ENCODE measurements at regions not wholly inside any gene's neighbourhood (a gene's known extent, or its start where the extent isn't known, plus 50 kb on each side); places are given as distances from the start of the nearest gene placed in this dataset.
"Not testable (repeated sequence)": the region's sequence is repeated elsewhere in the genome, so short reads cannot be mapped to it uniquely, and the experiment has no call there.

GRCh38 chr1:149237515-149237914 lies 134.2 kb upstream of the NBPF9 start:
- H3K4me1 ChIP-seq (ENCODE audit: insufficient read depth, low read length); H3K9ac ChIP-seq (ENCODE audit: low read length); H3K27me3 ChIP-seq (ENCODE audit: control insufficient read depth in 1 of 2, insufficient read depth in 2 of 2, low read length in 2 of 2); H3K9me3 ChIP-seq (ENCODE audit: low read length); H3K27ac ChIP-seq (ENCODE audit: low read depth, low read length); H3K4me3 ChIP-seq (ENCODE audit: low read depth in 1 of 2, low read length in 2 of 2); H3K36me3 ChIP-seq (ENCODE audit: insufficient read depth, low read length): not testable (repeated sequence)

DNA sequence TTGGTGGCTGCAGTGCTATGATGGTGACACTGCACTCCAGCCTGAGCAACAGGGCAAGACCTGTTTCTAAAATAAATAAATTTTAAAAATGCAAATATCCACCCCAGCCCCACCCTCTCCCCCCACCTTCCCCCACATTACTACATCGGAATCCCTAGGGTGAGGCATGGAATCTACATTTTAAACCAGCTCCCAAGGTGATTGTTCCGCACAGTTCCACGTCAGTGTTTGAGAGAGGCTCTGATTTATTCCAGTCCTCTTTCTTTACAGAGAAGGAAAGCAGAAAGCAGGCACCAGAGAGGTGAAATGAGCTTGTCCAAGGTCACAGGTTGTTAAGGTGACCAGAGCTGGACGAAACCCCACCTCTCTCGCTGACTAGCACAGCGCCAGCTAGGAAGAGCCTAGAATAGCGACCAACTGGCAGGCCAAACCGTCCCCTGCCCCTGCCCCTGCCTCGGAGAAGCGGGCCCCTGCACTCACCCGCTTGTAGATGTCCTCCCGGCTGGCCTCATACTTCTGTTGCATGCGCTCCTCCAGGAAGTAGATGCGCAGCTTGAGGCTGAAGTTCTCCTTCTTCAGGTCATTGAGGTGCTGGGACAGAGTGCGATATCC lies 136.7 kb upstream of the NBPF9 start:
- H3K9ac ChIP-seq (ENCODE audit: low read length); H3K4me3 ChIP-seq (ENCODE audit: low read depth in 1 of 2, low read length in 2 of 2); H3K27ac ChIP-seq (ENCODE audit: low read depth, low read length); H3K9me3 ChIP-seq (ENCODE audit: low read length); H3K27me3 ChIP-seq (ENCODE audit: control insufficient read depth in 1 of 2, insufficient read depth in 2 of 2, low read length in 2 of 2); H3K36me3 ChIP-seq (ENCODE audit: insufficient read depth, low read length); H3K4me1 ChIP-seq (ENCODE audit: insufficient read depth, low read length): not testable (repeated sequence)

DNA sequence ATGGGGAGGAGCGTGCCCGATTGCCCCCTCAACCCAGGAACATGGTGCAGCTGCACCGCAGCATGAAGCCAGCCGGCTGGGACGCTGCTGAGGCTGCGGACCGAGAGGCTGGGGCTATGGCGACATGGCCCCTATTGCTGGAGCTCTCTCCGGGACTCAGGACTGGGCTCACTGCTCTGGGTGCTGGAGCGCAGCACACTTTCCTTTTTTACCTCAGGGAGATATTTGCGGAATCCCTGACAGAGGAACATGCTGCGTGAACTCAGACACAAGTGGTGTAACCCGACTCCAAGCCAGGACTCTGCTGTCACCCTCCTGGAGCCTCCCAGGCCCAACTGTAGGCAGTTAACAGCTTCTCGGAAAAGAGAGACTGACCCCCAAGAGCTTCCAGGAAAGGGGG lies 137.2 kb upstream of the NBPF9 start:
- H3K27me3 ChIP-seq (ENCODE audit: control insufficient read depth in 1 of 2, insufficient read depth in 2 of 2, low read length in 2 of 2); H3K9ac ChIP-seq (ENCODE audit: low read length); H3K27ac ChIP-seq (ENCODE audit: low read depth, low read length); H3K9me3 ChIP-seq (ENCODE audit: low read length); H3K36me3 ChIP-seq (ENCODE audit: insufficient read depth, low read length); H3K4me3 ChIP-seq (ENCODE audit: low read depth in 1 of 2, low read length in 2 of 2); H3K4me1 ChIP-seq (ENCODE audit: insufficient read depth, low read length): not testable (repeated sequence)

DNA sequence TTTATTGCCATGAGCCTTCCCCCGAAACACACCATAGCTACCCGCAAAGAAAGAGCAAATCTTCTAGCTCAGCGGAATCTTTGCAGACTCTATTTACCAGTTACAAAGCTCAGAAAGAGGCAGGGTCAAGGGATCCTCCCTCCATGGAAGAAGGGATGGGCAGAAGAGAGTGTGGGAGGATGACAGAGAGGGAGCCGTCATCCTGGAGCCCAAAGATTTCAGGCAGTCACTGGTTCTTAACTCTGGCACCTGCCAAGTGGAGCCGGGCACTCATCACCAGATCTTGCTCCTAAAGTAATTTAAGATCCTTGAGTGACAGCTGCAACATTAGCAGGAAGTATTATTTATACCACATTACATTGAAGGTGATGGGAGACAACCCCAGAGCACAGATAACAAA lies 137.9 kb upstream of the NBPF9 start:
- not testable (repeated sequence) for H3K27me3 ChIP-seq (ENCODE audit: control insufficient read depth in 1 of 2, insufficient read depth in 2 of 2, low read length in 2 of 2); H3K9me3 ChIP-seq (ENCODE audit: low read length); H3K9ac ChIP-seq (ENCODE audit: low read length); H3K27ac ChIP-seq (ENCODE audit: low read depth, low read length); H3K4me3 ChIP-seq (ENCODE audit: low read depth in 1 of 2, low read length in 2 of 2); H3K36me3 ChIP-seq (ENCODE audit: insufficient read depth, low read length); H3K4me1 ChIP-seq (ENCODE audit: insufficient read depth, low read length)

- H3K4me3 ChIP-seq (ENCODE audit: low read depth in 1 of 2, low read length in 2 of 2); H3K4me1 ChIP-seq (ENCODE audit: insufficient read depth, low read length); H3K27me3 ChIP-seq (ENCODE audit: control insufficient read depth in 1 of 2, insufficient read depth in 2 of 2, low read length in 2 of 2); H3K27ac ChIP-seq (ENCODE audit: low read depth, low read length); H3K36me3 ChIP-seq (ENCODE audit: insufficient read depth, low read length); H3K9me3 ChIP-seq (ENCODE audit: low read length); H3K9ac ChIP-seq (ENCODE audit: low read length): not testable (repeated sequence)
Observed at GRCh38 chr1:149243572-149243971, 140.2 kb upstream of the NBPF9 start.

- not testable (repeated sequence) for H3K9me3 ChIP-seq (ENCODE audit: low read length); H3K27ac ChIP-seq (ENCODE audit: low read depth, low read length); H3K4me1 ChIP-seq (ENCODE audit: insufficient read depth, low read length); H3K9ac ChIP-seq (ENCODE audit: low read length); H3K36me3 ChIP-seq (ENCODE audit: insufficient read depth, low read length); H3K27me3 ChIP-seq (ENCODE audit: control insufficient read depth in 1 of 2, insufficient read depth in 2 of 2, low read length in 2 of 2); H3K4me3 ChIP-seq (ENCODE audit: low read depth in 1 of 2, low read length in 2 of 2)
Observed at GRCh38 chr1:149244621-149245020, 141.3 kb upstream of the NBPF9 start.

- H3K36me3 ChIP-seq (ENCODE audit: insufficient read depth, low read length); H3K27ac ChIP-seq (ENCODE audit: low read depth, low read length); H3K4me3 ChIP-seq (ENCODE audit: low read depth in 1 of 2, low read length in 2 of 2); H3K4me1 ChIP-seq (ENCODE audit: insufficient read depth, low read length); H3K9ac ChIP-seq (ENCODE audit: low read length); H3K27me3 ChIP-seq (ENCODE audit: control insufficient read depth in 1 of 2, insufficient read depth in 2 of 2, low read length in 2 of 2); H3K9me3 ChIP-seq (ENCODE audit: low read length): not testable (repeated sequence)
Observed at GRCh38 chr1:149246212-149246611, 142.9 kb upstream of the NBPF9 start.

DNA sequence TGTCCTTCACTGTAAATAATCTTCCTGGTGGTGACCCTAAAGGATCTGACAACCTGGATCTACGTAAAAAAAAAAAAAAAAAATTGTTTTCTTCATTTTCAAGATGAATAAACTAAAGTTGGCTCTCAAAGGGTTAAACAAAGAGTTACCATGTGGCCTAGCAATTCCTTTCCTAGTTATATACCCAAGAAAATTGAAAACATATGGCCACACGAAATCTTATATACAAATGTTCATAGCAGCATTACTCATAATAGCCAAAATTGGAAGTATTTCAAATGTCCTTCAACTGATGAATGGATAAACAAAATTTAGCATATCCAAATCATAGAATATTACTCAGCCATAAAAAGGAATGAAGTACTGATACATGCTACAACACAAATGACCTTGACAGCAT lies 145.3 kb upstream of the NBPF9 start:
- H3K27me3 ChIP-seq (ENCODE audit: control insufficient read depth in 1 of 2, insufficient read depth in 2 of 2, low read length in 2 of 2); H3K36me3 ChIP-seq (ENCODE audit: insufficient read depth, low read length); H3K4me3 ChIP-seq (ENCODE audit: low read depth in 1 of 2, low read length in 2 of 2); H3K4me1 ChIP-seq (ENCODE audit: insufficient read depth, low read length); H3K27ac ChIP-seq (ENCODE audit: low read depth, low read length); H3K9me3 ChIP-seq (ENCODE audit: low read length); H3K9ac ChIP-seq (ENCODE audit: low read length): not testable (repeated sequence)

DNA sequence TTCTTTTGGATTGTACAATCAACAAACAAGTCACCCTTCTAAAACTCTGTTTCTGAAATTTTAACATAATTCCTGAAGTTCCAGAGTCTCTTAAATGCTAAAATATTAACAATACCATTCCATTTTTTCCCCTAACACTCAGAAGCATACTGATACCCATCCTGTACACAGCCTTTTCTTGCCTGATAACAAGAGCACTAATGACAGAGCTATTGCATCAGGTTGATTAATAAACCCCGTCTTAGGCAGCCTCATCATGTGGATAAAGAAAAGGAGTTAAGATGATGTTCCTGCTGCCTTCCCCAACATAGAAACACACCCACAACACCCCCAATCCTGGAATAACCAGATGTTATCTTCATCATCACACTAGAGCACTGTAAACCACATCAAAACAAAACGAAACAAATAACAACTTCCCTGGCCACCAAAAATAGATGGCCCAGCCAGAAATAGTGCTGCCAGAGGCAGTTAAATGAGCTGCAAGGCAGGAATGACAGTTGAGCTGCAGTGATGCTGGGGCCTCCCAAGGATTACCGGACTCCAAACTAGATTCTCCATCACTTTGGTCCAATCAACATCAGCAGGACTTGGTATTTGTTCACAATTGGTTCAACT lies 146.6 kb upstream of the NBPF9 start:
- H3K27ac ChIP-seq (ENCODE audit: low read depth, low read length); H3K9ac ChIP-seq (ENCODE audit: low read length); H3K9me3 ChIP-seq (ENCODE audit: low read length); H3K27me3 ChIP-seq (ENCODE audit: control insufficient read depth in 1 of 2, insufficient read depth in 2 of 2, low read length in 2 of 2); H3K4me1 ChIP-seq (ENCODE audit: insufficient read depth, low read length); H3K4me3 ChIP-seq (ENCODE audit: low read depth in 1 of 2, low read length in 2 of 2); H3K36me3 ChIP-seq (ENCODE audit: insufficient read depth, low read length): not testable (repeated sequence)

DNA sequence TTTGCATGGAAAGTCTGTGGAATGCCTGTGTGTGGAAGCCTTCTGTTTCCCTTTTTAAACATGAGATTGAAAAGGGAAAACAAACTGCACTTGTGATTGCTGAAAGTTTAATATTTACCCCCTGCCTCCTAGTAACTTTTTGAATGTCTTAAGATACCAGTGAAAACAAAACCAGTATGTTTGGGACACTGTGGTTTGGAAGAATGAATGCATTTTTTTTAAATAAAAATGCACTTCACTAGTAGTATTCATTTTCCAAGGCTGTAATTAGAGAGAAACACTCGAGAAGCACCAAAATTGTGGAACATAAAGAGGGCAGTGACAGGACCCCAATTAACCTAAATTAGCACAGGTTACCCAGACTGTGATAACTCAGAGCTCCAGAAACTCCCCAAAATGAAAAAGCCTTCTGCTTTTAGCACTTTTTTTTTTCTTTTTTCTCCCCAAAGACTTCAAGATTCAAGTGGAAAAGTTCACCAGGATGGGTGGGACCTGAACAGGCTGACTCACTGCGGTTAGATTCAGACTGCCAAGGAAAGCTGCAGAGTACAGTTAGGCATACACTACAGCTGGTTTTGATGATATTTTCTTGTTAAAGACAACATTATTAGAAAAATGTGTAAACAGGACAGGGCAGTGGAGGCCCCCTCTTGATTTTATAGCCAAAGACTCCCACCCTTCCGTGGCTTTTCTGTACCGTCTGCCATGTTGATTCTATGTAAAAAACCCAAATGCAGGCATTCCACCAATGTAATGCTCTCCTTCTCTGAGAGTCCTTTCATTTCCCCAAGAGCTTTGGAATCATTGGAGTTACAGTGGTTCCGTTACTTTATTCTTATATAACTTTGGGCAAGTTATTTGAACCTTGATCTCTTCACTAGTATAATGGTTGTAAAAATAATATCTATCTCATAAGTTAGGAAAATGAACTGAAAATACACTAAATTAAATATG lies 151.8 kb upstream of the NBPF9 start:
- H3K4me1 ChIP-seq (ENCODE audit: insufficient read depth, low read length); H3K9ac ChIP-seq (ENCODE audit: low read length); H3K9me3 ChIP-seq (ENCODE audit: low read length); H3K36me3 ChIP-seq (ENCODE audit: insufficient read depth, low read length); H3K27ac ChIP-seq (ENCODE audit: low read depth, low read length); H3K4me3 ChIP-seq (ENCODE audit: low read depth in 1 of 2, low read length in 2 of 2); H3K27me3 ChIP-seq (ENCODE audit: control insufficient read depth in 1 of 2, insufficient read depth in 2 of 2, low read length in 2 of 2): not testable (repeated sequence)

DNA sequence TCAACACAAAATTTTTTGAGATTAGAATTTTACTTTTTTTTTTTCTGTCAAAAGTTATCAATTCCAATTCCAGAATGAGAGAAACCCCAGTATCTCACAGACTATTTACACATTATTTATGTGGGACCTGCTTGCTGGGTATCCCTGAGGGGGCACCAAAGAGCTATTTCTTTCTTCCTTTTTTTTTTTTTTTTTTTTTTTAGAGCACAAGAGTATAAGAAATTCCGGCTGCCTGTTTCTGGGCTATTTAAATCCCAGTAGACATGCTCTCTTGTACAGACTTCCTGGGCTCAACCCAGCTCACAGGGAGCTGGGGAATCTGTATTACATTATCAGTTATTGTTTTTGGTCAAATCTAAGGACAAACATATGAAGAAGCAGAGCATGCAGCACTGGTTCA lies 156.9 kb upstream of the NBPF9 start:
- not testable (repeated sequence) for H3K27ac ChIP-seq (ENCODE audit: low read depth, low read length); H3K9me3 ChIP-seq (ENCODE audit: low read length); H3K27me3 ChIP-seq (ENCODE audit: control insufficient read depth in 1 of 2, insufficient read depth in 2 of 2, low read length in 2 of 2); H3K4me1 ChIP-seq (ENCODE audit: insufficient read depth, low read length); H3K4me3 ChIP-seq (ENCODE audit: low read depth in 1 of 2, low read length in 2 of 2); H3K36me3 ChIP-seq (ENCODE audit: insufficient read depth, low read length); H3K9ac ChIP-seq (ENCODE audit: low read length)
